Activated T-cell treated with anti-CD3 and anti-CD28 coated beads for 4 hours (primary cell): ENCODE measurements at regions not wholly inside any gene's neighbourhood (a gene's known extent, or its start where the extent isn't known, plus 50 kb on each side); places are given as distances from the start of the nearest gene placed in this dataset.

Source experiments
- DNase-seq: peaks from one replicate; pipeline ENCODE4 v3.0.0-alpha.2; 2020

DNA sequence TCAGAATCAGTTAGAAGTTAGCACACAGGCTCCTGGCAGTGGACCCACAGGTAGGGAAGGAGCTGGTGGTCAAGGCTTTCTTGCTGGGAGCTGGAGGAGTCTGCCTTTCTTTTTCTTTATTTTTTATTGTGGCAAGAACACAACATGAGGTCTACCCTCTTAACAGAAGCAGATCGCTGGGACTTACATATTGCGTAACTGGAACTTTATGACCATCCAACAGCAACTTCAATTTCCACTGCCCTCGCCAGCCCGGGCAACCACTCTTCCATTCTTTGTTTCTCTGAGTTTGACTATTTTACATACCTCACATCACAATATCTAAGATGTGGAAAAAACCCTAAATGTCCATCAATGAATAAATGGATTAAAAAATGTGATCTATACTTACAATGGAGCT lies 147.8 kb upstream of the AJAP1 start:
- no peak for DNase-seq

DNA sequence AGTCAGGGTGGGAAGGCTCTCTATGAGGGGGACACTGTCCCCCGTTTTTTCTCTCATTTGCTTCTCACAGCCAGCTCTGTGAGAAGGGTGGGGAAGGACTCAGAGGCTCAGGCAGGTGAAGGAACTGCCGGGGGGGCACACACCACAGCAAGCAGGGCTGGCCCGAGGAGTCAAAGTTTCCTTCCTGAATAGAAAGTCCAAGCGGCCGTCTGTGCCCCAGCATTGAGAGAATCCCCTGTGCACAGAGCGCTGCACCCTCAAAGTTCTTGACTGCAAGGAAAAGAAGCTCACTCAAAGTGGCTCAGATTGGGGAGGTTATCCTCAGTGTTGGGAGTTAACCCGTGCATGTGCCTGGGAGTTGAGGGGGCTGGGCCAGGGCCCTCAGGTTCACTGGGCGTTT lies 145.2 kb upstream of the AJAP1 start:
- no peak for DNase-seq

DNA sequence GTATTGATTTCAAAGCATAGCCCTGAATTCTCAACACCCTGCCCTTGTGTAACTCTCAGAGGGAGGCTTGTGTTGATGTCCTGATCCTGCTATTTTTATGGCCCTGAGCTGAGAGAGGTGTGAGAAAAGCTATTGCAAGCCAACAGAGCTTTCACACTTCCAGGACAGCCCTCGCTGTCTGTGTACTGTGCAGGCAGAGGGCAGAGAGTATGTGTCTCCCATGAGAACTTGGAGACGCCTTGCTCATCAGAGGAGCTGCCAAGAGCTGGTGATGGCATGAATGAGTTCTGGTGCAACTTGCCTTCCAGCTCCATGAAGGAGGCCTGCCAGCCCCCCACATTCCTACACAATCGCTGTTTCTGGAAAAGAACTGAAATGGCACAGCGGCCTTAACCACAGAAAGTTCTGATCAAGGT lies 144.1 kb upstream of the AJAP1 start:
- DNase-seq, result no peak

DNA sequence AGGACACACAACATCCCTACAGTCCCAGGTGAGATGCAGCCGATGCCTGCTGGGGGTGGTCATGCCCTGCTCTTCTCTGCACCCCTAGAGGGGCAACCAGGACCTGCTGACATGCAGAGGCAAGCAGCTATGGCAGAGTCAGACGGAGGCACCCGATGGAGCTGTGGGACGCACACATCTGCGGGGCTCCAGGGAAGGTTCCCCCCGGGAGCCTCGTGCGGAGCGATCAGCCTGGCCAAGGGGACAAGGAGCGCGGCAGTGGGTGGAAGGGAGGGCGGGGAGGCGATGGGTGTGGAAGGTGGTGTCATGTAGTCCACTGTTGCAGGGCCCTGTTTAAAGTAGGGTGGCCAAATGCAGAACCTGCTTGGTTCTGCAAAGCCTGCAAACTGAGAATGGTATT lies 143.0 kb upstream of the AJAP1 start:
- no peak for DNase-seq

DNA sequence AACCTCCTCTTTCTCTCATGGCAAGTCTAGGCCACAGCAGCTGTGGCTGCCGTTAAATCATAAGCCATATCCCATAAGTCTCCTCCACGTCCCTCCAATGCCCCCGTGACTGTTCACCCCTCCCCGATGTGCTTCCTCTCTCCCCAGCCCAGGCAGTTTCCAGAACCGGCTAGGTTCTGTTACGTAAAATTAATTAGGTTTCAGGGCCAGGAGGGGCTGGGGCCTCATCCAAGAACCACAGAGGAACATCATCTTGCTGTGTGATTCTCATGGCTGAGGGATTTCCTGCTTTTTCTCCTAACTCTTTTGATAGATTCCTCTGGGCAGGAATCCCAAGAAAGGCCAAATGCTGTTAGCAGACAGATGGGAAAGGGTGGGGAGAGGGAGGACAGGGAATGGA lies 141.8 kb upstream of the AJAP1 start:
- DNase-seq, result no peak

DNA sequence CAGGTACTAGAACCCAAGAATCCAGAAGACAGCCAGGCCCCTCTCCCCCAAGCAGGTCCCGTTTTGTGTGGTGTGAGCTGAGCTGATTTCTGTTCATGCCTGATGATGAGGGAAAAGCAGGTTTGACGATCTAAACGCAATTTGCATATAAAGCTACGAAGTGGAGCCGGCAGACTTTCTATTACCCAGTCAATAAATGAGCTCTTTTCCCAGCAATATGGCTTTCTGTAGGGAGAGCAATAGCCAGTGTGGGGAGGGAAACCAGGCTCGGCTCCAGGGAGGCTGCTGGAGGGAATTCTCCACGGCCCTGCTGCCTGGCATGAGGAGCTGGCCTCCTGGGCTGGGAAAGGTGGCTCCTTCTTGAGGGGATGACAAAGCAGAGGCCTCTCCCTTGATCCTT lies 140.7 kb upstream of the AJAP1 start:
- DNase-seq, result no peak

DNA sequence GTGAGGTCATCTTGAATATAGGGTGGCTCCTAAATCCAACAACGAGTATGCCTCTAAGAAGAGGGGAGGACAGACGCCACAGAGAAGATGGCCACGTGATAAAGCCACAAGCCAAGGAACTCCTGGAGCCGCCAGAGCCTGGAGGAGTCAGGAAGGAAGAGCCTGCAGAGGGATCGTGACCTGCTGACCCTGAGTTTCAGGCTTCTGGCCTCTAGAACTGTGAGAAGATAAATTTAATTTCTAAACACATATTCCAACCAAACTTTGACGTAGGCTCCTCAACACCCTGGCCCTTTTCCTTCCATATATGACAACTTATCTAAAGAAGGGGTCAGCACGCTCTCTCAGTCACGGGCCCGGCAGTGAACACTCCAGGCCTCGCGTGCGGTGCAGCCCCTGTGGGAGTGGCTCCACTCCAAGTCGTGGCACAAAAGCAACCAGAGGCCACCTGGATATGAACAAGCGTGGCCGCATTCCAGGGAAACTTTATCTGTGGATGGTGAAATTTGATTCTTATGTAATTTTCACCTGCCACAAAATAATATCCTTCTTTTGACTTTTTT lies 138.6 kb upstream of the AJAP1 start:
- DNase-seq, result no peak

DNA sequence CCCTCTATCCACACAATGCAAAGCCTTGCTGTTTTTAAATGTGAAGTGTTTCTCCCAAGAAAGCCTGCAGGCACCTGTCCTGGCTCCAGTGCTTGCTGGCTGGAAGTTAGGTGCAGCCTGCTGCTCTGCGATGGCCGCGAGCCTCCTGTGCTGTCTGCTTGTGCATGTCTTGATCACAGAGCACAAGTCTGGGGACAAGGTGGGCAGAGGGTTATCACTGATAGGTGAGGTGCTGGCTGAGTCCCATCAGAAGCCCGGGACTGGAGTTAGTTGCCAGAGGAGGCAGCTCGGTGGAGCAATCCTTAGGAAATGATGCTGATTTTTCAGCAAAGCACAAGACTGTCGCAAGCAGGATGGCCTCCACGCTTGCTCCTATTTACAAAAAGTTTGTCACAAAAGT lies 137.8 kb upstream of the AJAP1 start:
- no peak for DNase-seq

DNA sequence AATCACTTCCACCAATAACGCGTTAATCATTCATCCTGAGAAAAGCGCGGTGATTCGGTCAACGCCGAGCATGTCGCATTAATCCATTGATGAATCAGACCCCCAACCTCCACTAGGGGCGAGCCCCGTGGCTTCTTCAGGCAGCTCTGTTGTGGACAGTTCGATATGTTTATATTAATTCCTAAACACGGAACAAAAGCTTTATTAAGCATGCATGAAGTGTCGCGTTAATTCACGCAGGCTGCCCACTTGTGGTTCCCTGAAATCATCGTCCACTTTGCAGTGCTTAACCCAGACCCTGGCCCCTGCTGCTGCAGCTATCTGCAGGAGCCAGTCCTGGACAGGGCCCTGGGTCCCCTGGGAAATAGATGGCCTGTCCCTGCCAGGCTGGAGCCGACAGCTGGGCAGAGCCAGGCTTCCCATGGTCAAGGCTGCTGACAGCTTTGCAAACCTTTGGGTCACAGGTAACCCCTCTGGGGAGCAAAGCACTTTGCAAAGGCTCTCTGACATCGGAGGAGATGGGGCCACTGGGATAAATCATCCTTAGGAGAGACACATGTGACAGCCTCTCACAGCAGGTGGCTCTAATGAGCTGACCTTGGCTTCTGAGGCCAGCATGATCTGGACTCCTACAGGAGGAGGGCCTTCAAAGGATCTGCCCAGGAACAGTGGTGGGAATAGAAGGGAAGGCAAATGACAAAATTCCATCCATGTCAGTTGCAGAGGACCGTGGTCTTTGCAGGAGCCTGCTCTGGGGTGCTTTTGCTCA lies 137.0 kb upstream of the AJAP1 start:
- no peak for DNase-seq

DNA sequence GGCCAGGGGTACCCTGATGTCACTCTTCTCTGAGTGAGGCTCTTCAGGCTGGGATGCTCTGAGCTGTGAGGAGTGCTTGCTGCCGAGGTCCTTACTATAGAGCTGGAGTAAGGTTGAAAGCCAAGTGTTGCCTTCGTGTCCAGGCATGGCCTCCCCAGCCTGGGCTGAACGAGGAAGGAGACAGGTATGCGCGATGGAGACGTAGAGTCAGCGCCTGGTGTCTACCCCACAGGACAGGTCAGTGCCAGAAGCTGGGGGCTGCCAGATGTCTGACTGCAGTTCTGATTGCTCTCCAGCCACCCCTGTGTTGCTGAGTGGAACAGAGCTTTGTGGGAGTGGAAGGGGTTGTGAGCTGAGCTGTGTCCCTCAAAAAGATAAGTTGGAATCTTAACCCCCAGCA lies 135.8 kb upstream of the AJAP1 start:
- no peak for DNase-seq

DNA sequence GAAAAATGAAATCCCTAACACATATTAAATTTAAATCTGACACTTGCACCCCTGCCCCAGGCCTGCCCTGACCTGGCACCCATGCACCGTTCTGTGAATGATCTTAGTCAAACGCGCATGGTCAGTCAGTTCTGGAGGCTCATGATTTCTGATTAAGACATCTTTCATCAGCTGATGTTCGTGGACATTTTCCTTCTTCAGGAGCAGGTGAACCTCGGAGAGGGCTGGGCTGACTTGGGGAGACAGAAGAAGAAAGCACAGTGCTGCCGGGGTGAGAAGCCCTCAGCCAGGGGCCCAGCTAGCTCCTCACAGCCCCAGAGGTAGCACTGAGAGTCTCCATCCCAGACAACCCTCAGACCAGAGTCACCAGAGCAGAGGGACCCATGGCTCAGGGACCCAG lies 134.5 kb upstream of the AJAP1 start:
- no peak for DNase-seq

DNA sequence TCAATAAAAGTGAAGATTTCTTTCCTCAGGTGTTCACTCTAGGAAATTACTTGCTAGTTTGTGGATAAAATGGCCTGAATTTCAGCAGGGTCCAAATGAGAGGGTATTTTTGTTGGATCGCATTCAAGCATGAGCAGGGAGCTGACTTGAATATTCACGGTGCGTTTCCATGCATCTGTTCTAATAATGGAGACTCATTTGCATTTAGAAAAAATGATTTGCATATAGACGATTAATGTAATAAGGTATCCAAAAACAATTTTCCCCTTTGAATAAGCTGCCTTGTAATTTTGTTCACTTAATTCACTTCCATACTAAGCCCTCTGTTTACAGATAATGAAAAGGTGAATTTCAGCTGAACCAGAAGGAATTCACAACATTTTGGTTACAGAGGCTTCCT lies 130.9 kb upstream of the AJAP1 start:
- DNase-seq, result no peak

DNA sequence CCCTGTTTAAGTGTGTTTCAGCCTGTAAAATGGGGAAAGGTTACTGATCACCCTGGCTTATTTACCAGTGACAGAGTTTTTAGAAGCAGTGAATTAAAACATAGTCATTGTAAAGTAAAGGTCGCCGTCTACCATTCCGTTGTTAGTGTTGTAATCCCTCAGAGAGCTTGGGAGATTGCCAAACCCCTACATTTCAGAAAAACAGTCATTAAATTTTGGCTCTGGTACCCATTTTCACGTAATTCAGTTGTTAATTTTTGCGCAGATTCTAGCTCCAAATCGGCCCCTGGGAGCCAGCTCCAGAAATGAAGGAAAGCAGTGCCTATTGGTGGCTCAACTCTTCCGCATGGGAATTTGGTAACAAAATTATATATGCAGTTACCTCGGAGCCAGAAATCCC lies 127.7 kb upstream of the AJAP1 start:
- DNase-seq, result no peak

DNA sequence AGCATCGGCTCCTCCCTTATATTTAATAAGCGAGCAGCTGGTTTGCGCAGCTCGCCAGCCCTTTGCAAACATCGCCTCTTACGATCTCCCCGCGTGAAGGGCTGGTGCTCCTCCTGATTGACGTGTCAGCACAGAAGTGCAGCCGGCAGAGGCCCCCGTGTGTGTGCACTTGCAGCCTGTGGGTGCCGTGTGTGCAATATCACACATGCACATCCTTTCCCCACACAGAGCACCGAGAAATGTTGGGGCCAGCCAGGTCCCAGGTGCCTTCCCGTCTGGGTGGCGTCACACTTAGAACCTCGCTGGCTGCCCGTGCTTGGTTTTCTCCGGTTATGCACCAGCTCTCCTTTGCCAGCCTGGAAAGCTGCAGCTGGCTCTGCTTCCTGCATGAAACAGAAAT lies 126.6 kb upstream of the AJAP1 start:
- no peak for DNase-seq

DNA sequence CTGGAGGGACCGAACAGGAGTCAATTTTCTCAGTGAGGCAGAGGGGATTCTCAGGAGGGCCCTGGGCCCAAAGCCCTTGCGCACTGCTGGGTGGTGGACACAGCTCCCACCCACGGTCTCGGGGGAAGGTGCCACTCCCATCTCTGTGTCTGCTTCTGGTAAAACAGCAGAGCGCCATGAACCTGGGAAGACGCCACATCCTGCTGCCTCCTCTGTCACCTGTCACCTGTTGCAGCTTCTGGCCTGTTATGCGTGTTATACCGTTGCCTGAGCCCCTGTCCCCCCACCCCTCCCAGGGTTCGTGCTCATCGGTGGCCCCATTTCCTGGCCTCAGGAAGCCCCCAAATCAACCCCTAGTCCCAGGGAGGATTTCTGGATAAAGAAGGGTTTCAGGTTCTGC lies 125.8 kb upstream of the AJAP1 start:
- no peak for DNase-seq

DNA sequence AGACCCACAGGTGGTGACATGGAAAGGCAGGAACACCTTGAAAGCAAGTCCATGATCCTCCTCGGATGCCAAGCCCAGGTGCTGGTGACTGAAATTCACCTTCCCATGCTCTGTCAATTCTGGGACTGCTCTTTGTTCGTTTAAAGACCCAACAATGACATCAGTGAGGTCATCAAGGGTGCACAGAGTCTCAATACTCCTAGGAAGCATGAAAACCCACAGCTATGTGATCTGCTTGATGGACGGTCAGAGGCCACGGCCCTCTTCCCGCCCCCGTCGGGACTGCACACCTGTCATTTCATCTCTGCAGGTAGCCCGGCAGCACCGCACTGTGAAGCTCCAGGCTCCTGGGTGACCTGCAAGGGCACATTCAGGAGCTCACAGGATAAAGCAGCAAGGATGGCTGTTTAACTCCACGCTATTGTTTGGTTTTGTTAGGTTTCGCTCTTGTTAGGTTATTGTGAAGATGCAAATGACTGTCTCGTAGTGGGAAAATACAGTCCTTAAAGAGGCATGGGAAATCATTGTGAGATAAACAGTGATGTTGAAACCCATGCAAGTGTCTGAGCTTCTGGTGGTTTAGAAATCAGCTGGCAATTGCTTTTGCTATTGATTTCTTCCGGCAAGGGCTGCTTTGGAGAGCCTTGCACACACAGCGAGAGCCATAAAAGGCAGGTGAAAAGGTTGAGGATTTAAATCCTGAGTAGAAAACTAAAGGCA lies 124.8 kb upstream of the AJAP1 start:
- no peak for DNase-seq

DNA sequence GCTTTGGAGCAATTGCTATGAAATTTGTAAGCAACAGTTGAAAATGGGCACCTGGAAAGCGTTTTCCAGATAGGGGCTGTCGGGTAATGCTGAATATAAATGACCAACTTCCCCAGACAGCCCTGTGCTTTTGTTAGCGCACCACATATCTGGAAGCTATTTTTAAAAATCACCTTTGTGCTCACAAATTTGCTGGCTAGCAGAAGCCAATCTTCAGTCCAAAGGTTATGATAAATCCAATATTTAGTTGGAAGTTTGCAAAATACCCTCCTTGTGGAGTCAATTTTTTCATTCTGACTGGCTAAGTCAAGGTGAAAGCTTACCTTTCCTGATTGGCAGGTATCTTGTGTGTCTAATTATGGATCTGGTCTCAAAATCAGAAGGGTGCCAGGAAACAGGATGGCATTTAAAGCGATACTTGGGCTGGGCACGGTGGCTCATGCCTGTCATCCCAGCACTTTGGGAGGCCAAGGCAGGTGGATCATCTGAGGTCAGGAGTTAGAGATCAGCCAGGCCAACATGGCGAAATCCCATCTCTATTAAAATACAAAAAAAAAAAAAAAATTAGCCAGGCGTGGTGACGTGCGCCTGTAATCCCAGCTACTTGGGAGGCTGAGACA lies 124.1 kb upstream of the AJAP1 start:
- no peak for DNase-seq

DNA sequence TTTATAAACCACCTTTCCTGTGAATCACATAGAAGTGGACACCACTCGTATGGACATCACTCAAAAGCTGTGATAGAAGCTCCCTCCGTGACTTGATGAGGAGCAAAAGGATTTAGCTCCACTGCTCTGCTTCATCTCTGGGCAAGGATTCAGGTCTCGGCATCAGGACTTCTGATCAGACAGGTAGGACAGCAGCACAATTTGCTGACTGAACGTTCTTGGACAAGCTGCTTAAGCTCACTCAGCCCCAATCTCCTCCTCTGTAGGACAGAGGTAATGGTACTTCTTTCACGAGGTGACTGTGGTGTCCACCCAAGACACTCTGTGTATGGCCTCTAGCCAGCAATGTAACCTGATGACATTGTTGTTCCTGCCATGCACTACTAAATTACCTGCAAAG lies 122.6 kb upstream of the AJAP1 start:
- DNase-seq, result no peak

DNA sequence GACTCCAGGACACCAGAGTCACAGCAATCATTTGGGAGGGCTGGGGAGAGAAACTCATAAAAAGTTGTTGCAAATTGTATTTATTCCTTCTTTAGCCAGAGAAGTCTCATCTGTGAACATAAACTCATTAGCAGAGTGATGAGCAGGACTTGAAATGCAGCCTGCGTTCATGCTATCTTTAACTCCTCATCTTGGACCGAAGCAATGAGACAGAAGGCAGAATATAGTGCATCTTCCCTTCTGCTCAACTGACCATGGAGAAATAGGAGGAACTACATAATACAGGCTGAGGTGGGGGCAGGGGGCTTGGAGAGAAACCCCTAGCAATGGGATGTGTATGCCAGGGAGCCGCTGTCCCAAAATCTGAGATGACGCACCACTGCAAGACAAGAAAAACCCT lies 121.8 kb upstream of the AJAP1 start:
- no peak for DNase-seq

DNA sequence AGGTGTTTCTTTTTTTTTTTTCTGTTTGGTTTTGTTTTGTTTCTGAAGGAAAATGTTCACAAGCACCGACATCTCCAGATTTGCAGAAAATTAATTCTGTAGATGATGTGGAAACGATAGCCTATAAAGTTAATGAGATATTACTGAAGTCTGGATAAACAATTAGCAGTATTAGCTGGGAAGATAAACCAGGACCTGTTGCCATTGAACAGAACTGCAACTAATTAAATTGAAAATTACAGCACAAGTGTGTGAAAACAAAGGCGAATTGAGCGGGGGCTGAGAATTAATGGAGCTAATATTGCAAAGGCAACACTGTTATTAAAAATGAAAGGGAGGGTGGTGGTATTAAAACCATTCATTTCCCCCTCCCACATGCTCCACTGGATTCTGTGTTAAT lies 107.5 kb upstream of the AJAP1 start:
- no peak for DNase-seq

DNA sequence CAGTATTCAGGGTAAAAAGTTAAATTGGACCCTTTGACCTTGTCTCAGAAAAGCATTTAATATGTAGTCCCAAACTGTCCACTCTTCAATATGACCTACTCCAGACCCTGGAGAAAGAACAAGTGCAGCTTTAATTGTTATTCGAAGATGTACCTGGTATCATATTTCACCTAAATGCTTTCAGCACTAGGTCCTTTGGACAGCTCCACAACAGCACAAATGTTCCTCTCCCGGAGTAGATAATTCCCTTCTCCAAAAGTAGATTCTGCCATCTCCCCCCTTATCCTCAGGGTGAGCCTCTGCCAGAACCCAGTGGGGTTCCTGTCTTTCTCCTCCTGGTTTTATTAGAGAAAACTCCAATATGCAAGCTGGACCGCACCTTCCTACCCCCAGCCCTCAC lies 104.5 kb upstream of the AJAP1 start:
- DNase-seq, result no peak

DNA sequence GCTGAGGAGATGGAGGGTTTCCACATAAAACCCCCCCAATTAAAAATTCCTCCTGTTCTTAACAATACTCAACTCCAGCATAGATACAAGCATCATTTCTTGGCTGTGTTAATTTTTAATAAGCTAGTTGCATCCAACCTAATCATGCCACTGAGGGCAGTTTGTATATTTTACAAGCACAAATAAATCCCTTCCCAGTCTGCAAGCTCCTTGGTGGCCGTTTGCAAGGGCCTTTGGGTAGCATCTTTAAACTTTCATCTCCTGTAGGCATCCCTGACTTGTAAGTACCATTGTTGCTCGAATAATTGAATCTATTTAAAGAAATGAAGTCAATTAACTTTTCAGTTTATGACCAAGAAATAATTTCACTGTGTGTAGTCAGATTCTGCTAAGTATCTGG lies 103.5 kb upstream of the AJAP1 start:
- no peak for DNase-seq

DNA sequence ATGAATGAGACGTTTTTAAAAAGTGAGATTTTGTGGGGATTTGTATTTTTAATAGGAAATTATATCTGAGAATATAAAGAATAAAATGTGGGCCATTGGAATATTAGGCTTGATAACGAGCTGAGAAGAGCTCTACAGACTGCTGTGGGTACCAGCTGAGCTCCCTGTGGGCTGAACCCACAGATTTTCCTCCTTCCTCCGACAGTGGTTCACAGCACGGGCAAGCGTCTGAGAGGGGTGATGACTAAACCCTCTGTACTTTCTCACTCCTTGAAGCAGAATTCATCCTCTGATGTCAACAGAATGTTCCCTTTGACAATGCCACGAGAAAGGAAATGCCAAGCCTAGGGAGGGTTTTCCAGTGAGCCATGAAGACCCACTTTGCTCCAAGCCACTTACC lies 102.7 kb upstream of the AJAP1 start:
- no peak for DNase-seq

DNA sequence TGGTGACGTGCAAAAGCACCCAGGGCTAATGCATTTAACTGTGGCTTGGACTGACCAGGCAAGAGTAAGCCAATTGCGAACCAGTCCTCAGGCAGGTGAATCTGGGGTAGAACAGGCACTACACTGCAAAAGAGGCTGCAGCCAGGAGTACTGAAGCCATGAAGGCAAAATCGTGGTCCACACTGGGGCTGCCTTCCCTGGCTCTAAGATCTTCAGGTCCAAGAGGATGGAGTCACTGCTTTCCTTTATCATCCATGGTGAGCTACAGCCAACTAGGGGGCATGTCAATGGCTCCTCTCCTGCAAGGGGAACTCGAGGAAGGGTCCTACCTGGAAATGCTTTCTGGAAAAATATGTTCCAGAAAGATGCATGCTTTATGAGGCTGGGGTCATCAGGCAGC lies 100.6 kb upstream of the AJAP1 start:
- DNase-seq, result no peak
